ENCODE measurements at regions not wholly inside any gene's neighbourhood (a gene's known extent, or its start where the extent isn't known, plus 50 kb on each side); places are given as distances from the start of the nearest gene placed in this dataset.

- no peak for TF ChIP-seq SIX5 (IDR thresholded peaks at IDR 0.05; ENCODE audit: low read depth, low read length)
- no peak for TF ChIP-seq NRF1 (IDR thresholded peaks at IDR 0.05; ENCODE audit: low read depth, low read length)
- peak; percentile 74 to 99 (median 93) for TF ChIP-seq CTCF (IDR thresholded peaks at IDR 0.05; ENCODE audit: control extremely low read depth in 1 of 3, insufficient read depth in 1 of 3, low read depth in 1 of 3, low read length in 3 of 3)
Measured at GRCh38 chr5:6820851-6821479, 107.7 kb downstream of the TENT4A start (continued).

Measured in H1 (cell line).